ENCODE measurements at regions not wholly inside any gene's neighbourhood (a gene's known extent, or its start where the extent isn't known, plus 50 kb on each side); places are given as distances from the start of the nearest gene placed in this dataset.

- Mint-ChIP-seq H3K9me3 (no peaks in the 10 kb centered on the region), H3K27ac (no peak overlapping the region), H3K4me1 (peaks cover 28% of the 10 kb centered on the region), H3K36me3 (no peaks in the 10 kb centered on the region), H3K4me3 (no peak overlapping the region), H3K27me3 (ENCODE audit: low read depth) (no peaks in the 10 kb centered on the region; the same call in 1 of the 2 replicates)
- POLR2A ChIA-PET: no interaction called here
- TF ChIP-seq GTF2I (CRISPR knock-in tag; conservative IDR thresholded peaks at IDR 0.05) (no peak), CREB1 (CRISPR knock-in tag; IDR thresholded peaks at IDR 0.05) (no peak), ZNF416 (CRISPR knock-in tag; IDR thresholded peaks at IDR 0.05) (no peak), ZNF396 (CRISPR knock-in tag; IDR thresholded peaks at IDR 0.05; ENCODE audit: borderline replicate concordance) (no peak), FOXJ3 (CRISPR knock-in tag; IDR thresholded peaks at IDR 0.05; ENCODE audit: borderline replicate concordance) (no peak), SMAD4 (CRISPR knock-in tag; IDR thresholded peaks at IDR 0.05) (no peak), TP53 (CRISPR knock-in tag; IDR thresholded peaks at IDR 0.05) (no peak), NR2C2 (CRISPR knock-in tag; IDR thresholded peaks at IDR 0.05) (no peak), ATF1 (CRISPR knock-in tag; IDR thresholded peaks at IDR 0.05) (no peak), STAT6 (CRISPR knock-in tag; conservative IDR thresholded peaks at IDR 0.05; ENCODE audit: low read depth) (no peak)
- TF ChIP-seq, protein P1, sequence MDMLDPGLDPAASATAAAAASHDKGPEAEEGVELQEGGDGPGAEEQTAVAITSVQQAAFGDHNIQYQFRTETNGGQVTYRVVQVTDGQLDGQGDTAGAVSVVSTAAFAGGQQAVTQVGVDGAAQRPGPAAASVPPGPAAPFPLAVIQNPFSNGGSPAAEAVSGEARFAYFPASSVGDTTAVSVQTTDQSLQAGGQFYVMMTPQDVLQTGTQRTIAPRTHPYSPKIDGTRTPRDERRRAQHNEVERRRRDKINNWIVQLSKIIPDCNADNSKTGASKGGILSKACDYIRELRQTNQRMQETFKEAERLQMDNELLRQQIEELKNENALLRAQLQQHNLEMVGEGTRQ (CRISPR knock-in tag; IDR thresholded peaks at IDR 0.05): no peak
- CTCF ChIA-PET: no interaction called here
- DNase-seq (ENCODE audit: low spot score) (no peak), ATAC-seq (peak; percentile 58)
Measured at GRCh38 chr9:26171691-26172090, 493.4 kb upstream of the TUSC1 start.

DNA sequence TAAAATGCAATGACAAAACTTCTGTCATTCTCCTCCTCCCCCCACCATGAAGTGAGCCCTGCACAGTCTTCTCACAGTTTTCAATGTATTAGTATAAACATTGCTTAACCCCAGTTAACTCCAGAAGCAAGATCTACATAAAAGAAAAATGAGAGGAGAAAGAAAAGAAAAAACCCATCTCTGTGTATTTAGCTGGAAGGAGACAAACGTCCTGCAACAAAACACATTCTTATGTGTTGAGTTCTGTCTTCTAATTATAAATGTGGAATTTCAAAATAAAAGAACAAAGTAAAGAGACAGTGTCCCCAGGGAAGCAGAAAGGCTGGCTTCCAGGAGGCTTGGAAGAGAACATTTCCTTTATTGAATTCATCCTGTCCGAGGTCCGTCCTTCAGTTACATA, 491.9 kb upstream of the TUSC1 start:
- CTCF ChIA-PET: no interaction called here
- Mint-ChIP-seq H3K4me3 (no peak overlapping the region), H3K36me3 (no peaks in the 10 kb centered on the region), H3K27ac (peak overlapping the region; percentile 62; the same call in 1 of the 2 replicates), H3K4me1 (peaks cover 28% of the 10 kb centered on the region), H3K27me3 (ENCODE audit: low read depth) (no peaks in the 10 kb centered on the region; the same call in 1 of the 2 replicates), H3K9me3 (no peaks in the 10 kb centered on the region)
- POLR2A ChIA-PET: no interaction called here
- TF ChIP-seq CREM (CRISPR knock-in tag; IDR thresholded peaks at IDR 0.05): no peak
- TF ChIP-seq, protein P2, sequence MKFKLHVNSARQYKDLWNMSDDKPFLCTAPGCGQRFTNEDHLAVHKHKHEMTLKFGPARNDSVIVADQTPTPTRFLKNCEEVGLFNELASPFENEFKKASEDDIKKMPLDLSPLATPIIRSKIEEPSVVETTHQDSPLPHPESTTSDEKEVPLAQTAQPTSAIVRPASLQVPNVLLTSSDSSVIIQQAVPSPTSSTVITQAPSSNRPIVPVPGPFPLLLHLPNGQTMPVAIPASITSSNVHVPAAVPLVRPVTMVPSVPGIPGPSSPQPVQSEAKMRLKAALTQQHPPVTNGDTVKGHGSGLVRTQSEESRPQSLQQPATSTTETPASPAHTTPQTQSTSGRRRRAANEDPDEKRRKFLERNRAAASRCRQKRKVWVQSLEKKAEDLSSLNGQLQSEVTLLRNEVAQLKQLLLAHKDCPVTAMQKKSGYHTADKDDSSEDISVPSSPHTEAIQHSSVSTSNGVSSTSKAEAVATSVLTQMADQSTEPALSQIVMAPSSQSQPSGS (CRISPR knock-in tag; IDR thresholded peaks at IDR 0.05; ENCODE audit: borderline replicate concordance, low read depth): no peak
- TF ChIP-seq AR (CRISPR knock-in tag; IDR thresholded peaks at IDR 0.05): no peak
- TF ChIP-seq ZNF138 (CRISPR knock-in tag; conservative IDR thresholded peaks at IDR 0.05): no peak
- TF ChIP-seq MXD4 (CRISPR knock-in tag; IDR thresholded peaks at IDR 0.05; ENCODE audit: borderline replicate concordance): no peak
- no peak for TF ChIP-seq TP53 (CRISPR knock-in tag; IDR thresholded peaks at IDR 0.05)
- no peak for TF ChIP-seq ESRRA (CRISPR knock-in tag; IDR thresholded peaks at IDR 0.05; ENCODE audit: borderline replicate concordance)
- no peak for TF ChIP-seq ZSCAN18 (CRISPR knock-in tag; IDR thresholded peaks at IDR 0.05)
- TF ChIP-seq ZNF232 (CRISPR knock-in tag; IDR thresholded peaks at IDR 0.05): no peak
- TF ChIP-seq ZNF219 (CRISPR knock-in tag; IDR thresholded peaks at IDR 0.05; ENCODE audit: borderline replicate concordance): no peak
- TF ChIP-seq PRRX2 (CRISPR knock-in tag; IDR thresholded peaks at IDR 0.05): no peak
- no peak for TF ChIP-seq KAT7 (CRISPR knock-in tag; IDR thresholded peaks at IDR 0.05; ENCODE audit: borderline replicate concordance)
- no peak for TF ChIP-seq FOXJ3 (CRISPR knock-in tag; IDR thresholded peaks at IDR 0.05; ENCODE audit: borderline replicate concordance)
- DNase-seq (ENCODE audit: low spot score): no peak
- no peak for ATAC-seq
